Naive thymus-derived CD4-positive, alpha-beta T cell (primary cell): ENCODE measurements at regions not wholly inside any gene's neighbourhood (a gene's known extent, or its start where the extent isn't known, plus 50 kb on each side); places are given as distances from the start of the nearest gene placed in this dataset.

Source experiments
- ATAC-seq: fragments of 150-1000 bp; cut with Tn5 transposase; 2 replicates; pipeline ENCODE4 v1.10.0; 2021; ENCODE audit warnings: mild to moderate bottlenecking, moderate library complexity
- CTCF ChIA-PET: fragments of 350-600 bp; sonication (Branson Sonifier 250); formaldehyde crosslinking; loops from one replicate; lab custom pipeline; 2021; ENCODE audit warnings: antibody characterized with exemption; lab: Charles Lee
- POLR2A ChIA-PET: fragments of 350-600 bp; sonication (Branson Sonifier 250); formaldehyde crosslinking; loops from one replicate; lab custom pipeline; 2021; ENCODE audit warnings: antibody characterized with exemption, inconsistent platforms; lab: Charles Lee
- DNase-seq, 9 donors: peaks; one replicate each; pipeline versions ENCODE4 v3.0.0 to v3.0.0-alpha.2; 2020 to 2022; ENCODE audit warnings: mixed read lengths in 1 of 9
- H3K27ac ChIP-seq: one replicate; pipeline ENCODE4 v1.7.0; 2013; ENCODE audit warnings: mild to moderate bottlenecking, low read depth, low read length, moderate library complexity
- H3K27me3 ChIP-seq, 2 donors: one replicate each; pipeline ENCODE4 v1.7.0; 2013; ENCODE audit warnings: low read length in 2 of 2, mild to moderate bottlenecking in 2 of 2, moderate library complexity in 2 of 2; ENCODE audit not compliant: control insufficient read depth in 2 of 2, insufficient read depth in 2 of 2
- H3K36me3 ChIP-seq, 3 experiments: 1 replicate in 2 of 3; 2 replicates in 1 of 3; pipeline ENCODE4 v1.7.0; 2013; ENCODE audit warnings: low read length in 3 of 3, mild to moderate bottlenecking in 3 of 3, moderate library complexity in 1 of 3; ENCODE audit not compliant: insufficient read depth in 3 of 3, control insufficient read depth in 2 of 3
- H3K4me1 ChIP-seq, 2 donors: one replicate each; pipeline ENCODE4 v1.7.0; 2013; ENCODE audit warnings: low read length in 2 of 2, mild to moderate bottlenecking in 2 of 2, moderate library complexity in 1 of 2; ENCODE audit not compliant: control insufficient read depth in 2 of 2, insufficient read depth in 2 of 2
- H3K4me3 ChIP-seq: 2 replicates; pipeline ENCODE4 v1.7.0; 2013; ENCODE audit warnings: mild to moderate bottlenecking, low read length
- H3K9me3 ChIP-seq, 3 experiments: 1 replicate in 2 of 3; 2 replicates in 1 of 3; pipeline ENCODE4 v1.7.0; 2013; ENCODE audit warnings: low read length in 3 of 3; ENCODE audit not compliant: control insufficient read depth in 2 of 3
- H3K27ac Mint-ChIP-seq, 9 donors: one replicate each; pipeline ENCODE4 v1.8.0; 2020 to 2022; ENCODE audit warnings: mixed read lengths in 9 of 9, mild to moderate bottlenecking in 8 of 9, moderate library complexity in 5 of 9, inconsistent platforms in 2 of 9
- H3K27me3 Mint-ChIP-seq, 5 donors: one replicate each; pipeline ENCODE4 v1.8.0; 2021 to 2022; ENCODE audit warnings: mixed read lengths in 5 of 5, mild to moderate bottlenecking in 1 of 5
- H3K36me3 Mint-ChIP-seq, 5 donors: one replicate each; pipeline ENCODE4 v1.8.0; 2020 to 2022; ENCODE audit warnings: mixed read lengths in 5 of 5, mild to moderate bottlenecking in 3 of 5, inconsistent platforms in 1 of 5
- H3K4me1 Mint-ChIP-seq, 7 donors: one replicate each; pipeline ENCODE4 v1.8.0; 2020 to 2022; ENCODE audit warnings: mixed read lengths in 7 of 7, mild to moderate bottlenecking in 3 of 7, inconsistent platforms in 1 of 7
- H3K4me3 Mint-ChIP-seq, 10 donors: one replicate each; pipeline ENCODE4 v1.8.0; 2020 to 2022; ENCODE audit warnings: mild to moderate bottlenecking in 10 of 10, mixed read lengths in 10 of 10, moderate library complexity in 6 of 10, inconsistent platforms in 2 of 10
- H3K9me3 Mint-ChIP-seq, 11 donors: one replicate each; pipeline ENCODE4 v1.8.0; 2020 to 2022; ENCODE audit warnings: mixed read lengths in 11 of 11, mild to moderate bottlenecking in 4 of 11, inconsistent platforms in 1 of 11, moderate library complexity in 1 of 11
- intact Hi-C, 2 donors: fragments of 100-400 bp; cut with micrococcal nuclease; formaldehyde crosslinking; loops; one replicate each; pipeline ENCODE4 v1.15.1; 2023

GRCh38 chr7:46568420-46569132 is 647.5 kb upstream of the IGFBP3 start:
- intact Hi-C loops: no loop called here
- no peak for DNase-seq
- H3K4me3 Mint-ChIP-seq: no peak overlapping the region
- no peak for ATAC-seq
- Histone ChIP-seq H3K27ac (no peak overlapping the region), H3K27me3 (no peaks in the 10 kb centered on the region), H3K9me3 (peaks cover 0 to 7% (median 0%) of the 10 kb centered on the region in 3 experiments), H3K36me3 (no peaks in the 10 kb centered on the region), H3K4me1 (no peaks in the 10 kb centered on the region), H3K4me3 (no peak overlapping the region)
- no peaks in the 10 kb centered on the region for H3K27me3 Mint-ChIP-seq
- no peak overlapping the region for H3K27ac Mint-ChIP-seq
- H3K36me3 Mint-ChIP-seq: no peaks in the 10 kb centered on the region
- peaks cover 2 to 22% (median 6%) of the 10 kb centered on the region in 11 donors for H3K9me3 Mint-ChIP-seq
- ChIA-PET POLR2A (no interaction called here), CTCF (no interaction called here)
- H3K4me1 Mint-ChIP-seq: peaks cover 0 to 2% (median 0%) of the 10 kb centered on the region in 7 donors

- Histone ChIP-seq H3K9me3 (peaks cover 0 to 7% (median 0%) of the 10 kb centered on the region in 3 experiments), H3K4me3 (no peak overlapping the region), H3K36me3 (no peaks in the 10 kb centered on the region), H3K27ac (no peak overlapping the region), H3K27me3 (no peaks in the 10 kb centered on the region), H3K4me1 (no peaks in the 10 kb centered on the region)
- no peak overlapping the region for H3K27ac Mint-ChIP-seq
- no peak overlapping the region for H3K4me3 Mint-ChIP-seq
- no peaks in the 10 kb centered on the region for H3K36me3 Mint-ChIP-seq
- H3K4me1 Mint-ChIP-seq: no peaks in the 10 kb centered on the region
- POLR2A ChIA-PET: no interaction called here
- ATAC-seq (no peak), DNase-seq (no peak)
- H3K27me3 Mint-ChIP-seq: no peaks in the 10 kb centered on the region
- CTCF ChIA-PET: no interaction called here
- intact Hi-C loops: no loop called here
- H3K9me3 Mint-ChIP-seq: peaks cover 2 to 21% (median 6%) of the 10 kb centered on the region in 11 donors
Observed at GRCh38 chr7:46567858-46568257, 646.8 kb upstream of the IGFBP3 start.

GRCh38 chr7:46566097-46566774 is 645.2 kb upstream of the IGFBP3 start:
- H3K36me3 Mint-ChIP-seq: no peaks in the 10 kb centered on the region
- H3K4me3 Mint-ChIP-seq: no peak overlapping the region
- ChIA-PET CTCF (no interaction called here), POLR2A (no interaction called here)
- ATAC-seq: no peak
- Histone ChIP-seq H3K9me3 (peaks cover 0 to 7% (median 0%) of the 10 kb centered on the region in 3 experiments), H3K36me3 (no peaks in the 10 kb centered on the region), H3K27ac (no peak overlapping the region), H3K4me1 (no peaks in the 10 kb centered on the region), H3K27me3 (no peaks in the 10 kb centered on the region), H3K4me3 (no peak overlapping the region)
- H3K27ac Mint-ChIP-seq: no peak overlapping the region
- no peaks in the 10 kb centered on the region for H3K27me3 Mint-ChIP-seq
- H3K9me3 Mint-ChIP-seq: peaks cover 2 to 20% (median 8%) of the 10 kb centered on the region in 11 donors
- H3K4me1 Mint-ChIP-seq: no peaks in the 10 kb centered on the region
- intact Hi-C loops: no loop called here
- DNase-seq: no peak

DNA sequence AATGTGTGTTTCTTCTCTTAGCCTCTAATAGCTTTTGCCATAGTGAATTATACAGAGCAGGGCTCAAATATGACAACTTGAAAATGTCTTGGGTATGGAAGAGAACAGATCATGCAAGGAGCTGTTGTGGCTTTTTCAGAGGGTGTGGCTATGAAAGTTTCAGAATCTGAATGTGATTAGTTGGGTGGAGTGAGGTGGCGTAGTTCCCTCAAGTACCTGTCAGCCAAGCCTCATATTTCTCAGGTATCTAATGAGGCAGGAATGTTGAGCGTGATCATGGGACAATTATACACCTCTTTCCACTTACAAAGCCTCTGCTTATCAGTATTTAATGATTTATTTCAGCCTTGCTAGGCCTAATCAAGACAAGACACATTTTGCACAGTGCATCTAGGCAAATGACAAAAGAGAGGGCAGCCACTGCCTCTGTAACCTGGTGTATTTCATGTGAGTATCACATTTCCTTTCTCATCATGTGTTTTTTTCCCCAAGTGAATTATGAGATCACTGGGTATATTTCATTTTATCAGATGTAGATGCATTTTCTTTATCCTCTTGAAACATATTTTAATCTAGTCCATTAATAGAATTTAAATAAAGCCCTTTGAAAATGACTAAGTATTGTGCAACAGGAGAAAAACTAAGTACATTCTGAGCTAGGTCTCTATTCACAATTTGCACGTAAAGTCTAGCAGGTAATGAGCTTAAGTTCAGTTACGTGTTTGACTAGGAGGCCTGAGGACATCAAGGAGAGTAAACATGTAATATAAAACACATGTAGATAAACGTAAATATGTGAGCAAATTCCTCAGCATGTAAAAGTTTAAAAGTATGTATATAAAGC is 644.4 kb upstream of the IGFBP3 start:
- no peak for ATAC-seq
- intact Hi-C loops: no loop called here
- no peaks in the 10 kb centered on the region for H3K27me3 Mint-ChIP-seq
- H3K4me3 Mint-ChIP-seq: no peak overlapping the region
- ChIA-PET POLR2A (no interaction called here), CTCF (no interaction called here)
- H3K4me1 ChIP-seq: no peaks in the 10 kb centered on the region
- no peak overlapping the region for H3K27ac Mint-ChIP-seq
- DNase-seq: no peak
- no peaks in the 10 kb centered on the region for H3K36me3 Mint-ChIP-seq
- no peaks in the 10 kb centered on the region for H3K4me1 Mint-ChIP-seq
- H3K27me3 ChIP-seq: no peaks in the 10 kb centered on the region
- H3K9me3 Mint-ChIP-seq: peaks cover 2 to 21% (median 10%) of the 10 kb centered on the region in 11 donors
- peaks cover 0 to 7% (median 0%) of the 10 kb centered on the region in 3 experiments for H3K9me3 ChIP-seq
- H3K27ac ChIP-seq: no peak overlapping the region
- no peak overlapping the region for H3K4me3 ChIP-seq
- no peaks in the 10 kb centered on the region for H3K36me3 ChIP-seq

DNA sequence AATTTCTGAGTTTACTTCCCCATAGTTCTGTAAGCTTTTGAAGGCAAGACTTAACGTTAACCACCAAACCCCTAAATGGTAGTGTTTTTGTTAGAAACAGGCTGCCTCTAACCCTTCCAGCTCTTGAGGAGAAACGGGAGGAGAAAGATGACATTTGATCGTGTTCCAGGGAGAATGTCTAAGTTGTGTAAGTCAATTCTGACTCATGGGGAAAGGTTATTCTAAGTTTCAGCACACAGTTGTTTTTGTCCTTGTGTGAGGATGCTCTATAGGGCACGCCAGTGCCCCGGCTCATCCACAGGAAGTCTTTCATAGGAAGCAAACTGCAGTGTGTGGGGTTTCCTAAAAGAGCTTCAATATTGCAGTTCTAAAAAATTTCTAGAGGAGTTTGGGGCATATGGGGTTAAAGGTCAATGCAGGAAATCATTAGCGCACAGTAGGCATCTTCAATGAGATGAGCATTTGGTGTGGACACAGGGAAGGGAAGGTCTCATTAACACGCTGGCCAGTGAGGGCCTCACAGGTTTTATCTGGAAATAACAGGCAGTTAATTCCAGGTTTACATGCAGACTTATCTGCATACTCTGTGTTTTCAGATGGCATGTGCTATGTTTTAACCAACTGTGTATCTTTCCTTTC is 638.2 kb upstream of the IGFBP3 start:
- POLR2A ChIA-PET: no interaction called here
- H3K36me3 Mint-ChIP-seq: no peaks in the 10 kb centered on the region
- intact Hi-C loops: no loop called here
- H3K27ac Mint-ChIP-seq: no peak overlapping the region
- Histone ChIP-seq H3K4me3 (no peak overlapping the region), H3K4me1 (no peaks in the 10 kb centered on the region), H3K36me3 (no peaks in the 10 kb centered on the region), H3K9me3 (no peaks in the 10 kb centered on the region), H3K27me3 (no peaks in the 10 kb centered on the region), H3K27ac (no peak overlapping the region)
- no peaks in the 10 kb centered on the region for H3K4me1 Mint-ChIP-seq
- peaks cover 0 to 18% (median 9%) of the 10 kb centered on the region in 11 donors for H3K9me3 Mint-ChIP-seq
- CTCF ChIA-PET: no interaction called here
- H3K27me3 Mint-ChIP-seq: no peaks in the 10 kb centered on the region
- ATAC-seq: no peak
- H3K4me3 Mint-ChIP-seq: no peak overlapping the region
- no peak for DNase-seq

GRCh38 chr7:46558482-46559193 is 637.6 kb upstream of the IGFBP3 start:
- no peaks in the 10 kb centered on the region for H3K4me1 ChIP-seq
- Mint-ChIP-seq H3K36me3 (no peaks in the 10 kb centered on the region), H3K9me3 (peaks cover 0 to 19% (median 7%) of the 10 kb centered on the region in 11 donors), H3K4me3 (no peak overlapping the region), H3K27me3 (no peaks in the 10 kb centered on the region), H3K27ac (no peak overlapping the region), H3K4me1 (no peaks in the 10 kb centered on the region)
- intact Hi-C loops: no loop called here
- no peak for DNase-seq
- no peaks in the 10 kb centered on the region for H3K27me3 ChIP-seq
- POLR2A ChIA-PET: no interaction called here
- H3K4me3 ChIP-seq: no peak overlapping the region
- H3K27ac ChIP-seq: no peak overlapping the region
- no peak for ATAC-seq
- CTCF ChIA-PET: no interaction called here
- no peaks in the 10 kb centered on the region for H3K36me3 ChIP-seq
- H3K9me3 ChIP-seq: no peaks in the 10 kb centered on the region
